GM18517 (cell line): ENCODE measurements at regions not wholly inside any gene's neighbourhood (a gene's known extent, or its start where the extent isn't known, plus 50 kb on each side); places are given as distances from the start of the nearest gene placed in this dataset.
"Not testable (repeated sequence)": the region's sequence is repeated elsewhere in the genome, so short reads cannot be mapped to it uniquely, and the experiment has no call there.

ENCODE experiments used
- ATAC-seq: cut with Tn5 transposase; IDR thresholded peaks from one replicate; pipeline ENCODE4 v1.9.1; 2021; ENCODE audit warnings: mild to moderate bottlenecking, moderate library complexity; ENCODE audit not compliant: unreplicated experiment

DNA sequence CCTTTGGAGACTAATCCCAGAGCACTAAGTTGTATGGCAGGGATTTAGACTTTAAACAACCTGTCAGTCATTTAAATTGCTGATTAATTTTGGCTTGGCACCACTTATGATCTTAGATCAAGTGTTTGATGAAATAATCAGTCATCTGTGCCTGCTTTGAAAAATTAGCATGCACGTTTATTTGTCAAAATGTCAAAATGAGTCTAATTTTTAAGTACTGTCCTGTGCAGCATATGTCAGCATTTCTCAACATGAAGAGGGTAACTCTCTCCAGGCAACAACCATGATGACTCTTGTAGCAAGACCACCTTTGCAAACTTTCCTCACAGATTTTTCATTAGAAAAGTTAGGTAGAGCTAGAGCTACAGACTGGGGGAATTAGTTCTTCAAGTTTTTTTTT lies 155.7 kb upstream of the GJE1 start:
- no peak for ATAC-seq

DNA sequence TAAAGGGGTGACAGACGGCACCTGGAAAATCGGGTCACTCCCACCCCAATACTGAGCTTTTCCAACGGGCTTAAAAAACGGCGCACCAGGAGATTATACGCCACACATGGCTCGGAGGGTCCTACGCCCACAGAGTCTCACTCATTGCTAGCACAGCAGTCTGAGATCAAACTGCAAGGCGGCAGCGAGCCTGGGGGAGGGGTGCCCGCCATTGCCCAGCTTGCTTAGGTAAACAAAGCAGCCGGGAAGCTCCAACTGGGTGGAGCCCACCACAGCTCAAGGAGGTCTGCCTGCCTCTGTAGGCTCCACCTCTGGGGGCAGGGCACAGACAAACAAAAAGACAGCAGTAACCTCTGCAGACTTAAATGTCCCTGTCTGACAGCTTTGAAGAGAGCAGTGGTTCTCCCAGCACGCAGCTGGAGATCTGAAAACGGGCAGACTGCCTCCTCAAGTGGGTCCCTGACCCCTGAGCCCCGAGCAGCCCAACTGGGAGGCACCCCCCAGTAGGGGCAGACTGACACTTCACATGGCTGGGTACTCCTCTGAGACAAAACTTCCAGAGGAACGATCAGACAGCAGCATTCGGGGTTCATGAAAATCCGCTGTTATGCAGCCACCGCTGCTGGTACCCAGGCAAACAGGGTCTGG lies 162.8 kb upstream of the GJE1 start:
- not testable (repeated sequence) for ATAC-seq

DNA sequence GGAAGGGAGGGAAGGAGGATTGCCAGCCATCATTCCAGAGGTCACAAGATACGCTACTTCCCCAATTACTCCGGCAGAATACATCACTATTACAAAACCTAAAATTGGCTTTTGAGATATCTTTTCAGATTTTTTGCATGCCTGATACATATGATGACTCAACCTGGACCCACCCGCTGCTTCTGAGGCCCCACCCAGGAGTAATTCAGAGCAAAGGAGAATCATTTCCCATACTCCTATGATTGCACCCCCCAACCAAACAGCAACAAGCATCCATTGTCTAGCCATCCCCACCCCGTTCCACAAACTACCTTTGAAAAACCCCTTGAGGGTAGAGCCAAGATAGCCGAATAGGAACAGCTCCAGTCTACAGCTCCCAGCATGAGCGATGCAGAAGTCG lies 163.5 kb upstream of the GJE1 start:
- no peak for ATAC-seq

DNA sequence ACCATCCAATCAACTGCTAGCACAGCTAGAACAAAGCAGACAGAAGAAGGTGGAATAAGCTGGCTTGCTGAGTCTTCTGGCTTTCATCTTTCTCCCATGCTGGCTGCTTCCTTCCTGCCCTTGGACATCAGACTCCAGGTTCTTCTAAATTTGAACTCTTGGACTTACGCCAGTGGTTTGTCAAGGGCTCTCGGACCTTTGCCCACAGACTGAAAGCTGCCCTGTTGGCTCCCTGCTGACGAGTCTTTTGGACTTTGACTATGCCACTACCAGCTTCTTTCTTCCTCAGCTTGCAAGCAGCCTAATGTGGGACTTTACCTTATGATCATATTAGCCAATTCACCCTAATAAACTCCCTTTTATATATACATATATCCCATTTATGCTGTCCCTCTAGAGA lies 164.1 kb upstream of the GJE1 start:
- ATAC-seq: no peak

DNA sequence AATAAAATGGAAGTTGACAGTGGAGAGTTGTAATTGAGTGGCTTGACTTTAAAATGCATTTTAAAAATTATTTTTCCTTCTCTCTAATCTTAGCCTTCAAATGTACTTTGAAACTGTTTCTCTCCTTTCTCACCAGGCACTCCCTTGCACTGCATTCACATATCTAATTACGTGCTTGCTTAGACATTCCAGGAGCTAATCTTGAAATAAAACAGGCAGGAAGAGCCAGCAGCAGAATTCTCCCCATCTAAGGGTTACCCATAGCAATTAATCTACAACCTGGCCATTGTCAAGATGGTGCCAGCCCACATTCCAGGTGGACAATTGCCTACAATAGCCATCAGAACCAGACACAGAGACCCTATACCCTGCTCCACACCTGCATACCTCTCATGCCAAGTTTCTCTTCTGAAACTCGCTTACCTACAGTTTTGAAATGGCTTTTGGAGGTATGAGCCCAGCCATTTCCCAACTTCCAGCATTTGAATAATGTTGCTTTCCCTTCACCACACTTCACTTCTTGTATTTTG lies 167.6 kb upstream of the GJE1 start:
- no peak for ATAC-seq

DNA sequence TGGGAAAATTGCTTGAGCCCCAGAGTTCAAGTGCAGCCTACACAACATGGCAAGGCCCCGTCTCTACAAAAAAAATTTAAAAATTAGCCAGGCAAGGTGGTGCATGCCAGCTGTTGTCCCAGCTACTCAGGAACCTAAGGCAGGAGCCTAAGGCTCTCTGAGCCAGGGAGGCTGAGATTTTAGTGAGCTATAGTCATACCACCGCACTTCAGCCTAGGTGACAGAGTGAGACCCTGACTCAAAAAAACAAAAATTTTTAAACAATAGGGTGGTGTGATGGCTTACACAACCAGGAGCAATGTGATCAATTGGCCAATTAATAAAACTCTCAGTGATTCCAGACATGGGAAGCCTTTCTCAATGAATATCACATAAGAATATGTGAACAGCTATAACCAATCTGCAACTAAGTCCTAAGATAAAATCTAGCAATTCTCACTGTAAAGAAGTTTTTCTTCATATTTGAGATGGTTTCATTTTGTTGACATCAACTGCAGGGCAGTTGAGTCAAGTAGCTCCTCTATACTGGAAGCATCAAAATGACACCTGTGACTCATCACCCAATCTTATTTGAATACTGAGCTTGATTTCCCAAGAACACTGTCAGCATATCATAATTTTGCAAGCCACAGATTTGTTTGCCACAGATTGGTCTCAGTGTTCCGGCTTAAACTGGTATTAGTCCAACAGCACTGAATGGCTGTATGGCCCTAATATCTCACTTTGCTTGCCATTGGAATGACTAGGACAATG lies 169.0 kb upstream of the GJE1 start:
- no peak for ATAC-seq

DNA sequence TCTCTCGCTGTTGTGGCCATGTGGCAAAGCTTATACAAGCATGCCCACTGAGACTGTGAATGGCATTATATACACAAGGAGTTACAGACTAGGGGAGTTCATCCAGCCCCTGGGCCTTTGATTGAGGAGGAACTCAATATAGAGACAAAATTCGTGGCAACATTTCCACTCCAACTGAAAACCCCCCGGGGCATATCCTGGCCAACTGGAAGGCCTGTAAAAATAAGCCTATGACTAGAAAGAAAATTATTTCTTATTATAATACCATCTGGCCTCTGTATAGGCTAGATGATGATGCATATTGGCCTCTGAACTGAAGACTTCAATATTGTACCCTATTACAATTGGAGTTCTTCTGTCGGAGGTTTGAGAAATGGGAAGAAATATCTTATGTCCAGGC lies 175.5 kb upstream of the GJE1 start:
- ATAC-seq: no peak

DNA sequence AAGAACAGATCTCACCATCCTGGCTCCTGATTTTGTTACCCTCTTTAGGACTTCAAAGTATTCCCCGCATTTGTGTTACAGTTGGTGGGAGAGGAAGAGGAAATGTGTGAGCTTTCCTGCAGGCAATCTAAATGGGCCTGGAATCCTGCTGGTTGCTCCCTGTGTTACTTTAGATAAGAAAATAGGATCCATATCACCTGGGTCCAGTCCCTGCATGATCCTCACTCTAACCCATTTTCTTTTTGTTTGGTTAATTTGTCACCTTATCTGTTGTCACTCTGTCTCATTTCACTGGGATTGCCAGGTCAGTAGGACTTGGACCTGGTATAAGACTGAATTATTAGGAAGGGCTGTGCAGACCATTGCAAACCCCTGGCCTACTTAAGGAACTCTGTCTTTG lies 175.9 kb upstream of the GJE1 start:
- no peak for ATAC-seq

DNA sequence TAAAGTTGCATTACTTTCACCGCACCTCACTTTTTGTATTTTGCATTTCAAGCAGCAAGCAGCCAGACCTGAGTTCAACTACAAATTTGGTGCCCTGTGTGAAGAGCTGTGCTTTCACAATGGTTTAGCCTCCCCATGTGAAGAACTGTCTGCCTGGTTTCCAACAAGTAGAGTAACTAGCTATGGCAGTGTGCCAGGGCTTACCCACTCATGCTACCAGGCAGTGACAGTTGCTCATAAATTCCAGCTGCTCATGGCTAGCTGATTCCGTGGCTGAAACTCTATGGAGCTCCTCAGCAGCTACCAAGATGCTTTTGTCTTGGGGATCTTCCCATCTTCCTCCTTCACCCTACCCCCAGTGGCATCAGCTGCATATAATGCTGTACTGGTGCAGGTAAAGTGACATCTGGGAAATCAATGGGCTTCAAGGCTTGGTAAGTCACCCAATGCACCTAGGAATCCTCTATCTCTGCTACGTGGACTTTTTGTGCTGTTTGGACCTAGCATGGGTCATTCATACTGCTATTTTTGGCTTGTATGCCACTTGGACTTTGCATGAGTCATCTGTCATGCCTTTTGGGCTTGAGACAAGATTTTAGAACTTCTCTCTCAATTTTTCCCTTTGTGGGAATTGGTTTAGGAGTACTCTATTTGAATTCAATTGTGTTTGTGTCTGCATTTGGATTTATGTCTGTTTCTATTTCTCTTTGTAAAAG lies 176.5 kb upstream of the GJE1 start:
- no peak for ATAC-seq

DNA sequence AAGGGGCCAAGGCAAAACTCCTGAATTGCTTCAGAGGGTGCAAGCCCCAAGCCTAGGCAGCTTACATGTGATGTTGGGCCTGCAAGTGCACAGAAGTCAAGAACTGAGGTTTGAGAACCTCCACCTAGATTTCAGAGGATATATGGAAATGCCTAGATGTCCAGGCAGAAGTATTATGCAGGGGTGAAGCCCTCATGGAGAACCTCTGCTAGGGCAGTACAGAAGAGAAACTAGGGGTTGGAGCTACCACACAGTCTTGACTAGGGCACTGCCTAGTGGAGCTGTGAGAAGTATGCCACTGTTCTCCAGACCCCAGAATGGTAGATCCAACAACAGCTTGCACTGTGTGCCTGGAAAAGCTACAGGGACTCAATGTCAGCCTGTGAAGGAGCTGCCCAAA lies 179.7 kb upstream of the GJE1 start:
- no peak for ATAC-seq

DNA sequence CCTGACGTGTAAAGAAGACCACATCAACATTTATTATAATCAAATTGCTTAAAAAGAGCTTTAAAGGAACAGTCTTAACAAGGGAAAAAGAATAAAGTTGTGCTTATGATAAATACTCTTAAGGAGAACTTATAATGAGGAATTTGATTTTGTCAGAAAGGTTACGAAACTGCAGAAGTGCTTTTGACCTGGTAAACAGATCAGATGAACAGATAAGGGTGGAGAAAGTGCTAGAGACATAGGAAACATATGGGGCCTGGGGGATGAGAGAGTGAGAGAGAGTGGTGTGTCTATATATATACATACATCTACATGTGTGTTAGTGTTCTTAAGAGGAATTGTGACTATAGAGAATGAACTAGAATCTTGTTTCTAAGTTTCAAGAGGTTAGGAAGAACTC lies 186.2 kb upstream of the GJE1 start:
- ATAC-seq: no peak

DNA sequence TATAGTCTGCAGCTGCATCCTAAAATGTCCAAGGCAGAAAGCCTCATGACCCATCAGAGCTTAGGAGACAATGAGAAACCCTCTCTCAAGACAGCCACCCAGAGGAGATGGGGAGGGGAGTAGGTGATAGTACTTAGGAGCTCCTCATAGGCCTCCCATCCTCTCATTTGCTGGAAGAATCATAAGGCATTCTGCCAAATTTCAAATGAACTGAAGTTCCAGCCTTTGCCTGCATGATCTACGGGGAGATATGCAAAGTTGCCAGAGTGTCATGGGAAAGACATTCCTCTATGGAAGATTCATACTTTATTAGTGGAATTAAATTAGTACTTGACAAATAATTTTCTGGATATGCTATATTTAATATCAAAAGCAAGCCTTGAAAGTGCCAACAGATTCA lies 194.1 kb upstream of the GJE1 start:
- no peak for ATAC-seq

DNA sequence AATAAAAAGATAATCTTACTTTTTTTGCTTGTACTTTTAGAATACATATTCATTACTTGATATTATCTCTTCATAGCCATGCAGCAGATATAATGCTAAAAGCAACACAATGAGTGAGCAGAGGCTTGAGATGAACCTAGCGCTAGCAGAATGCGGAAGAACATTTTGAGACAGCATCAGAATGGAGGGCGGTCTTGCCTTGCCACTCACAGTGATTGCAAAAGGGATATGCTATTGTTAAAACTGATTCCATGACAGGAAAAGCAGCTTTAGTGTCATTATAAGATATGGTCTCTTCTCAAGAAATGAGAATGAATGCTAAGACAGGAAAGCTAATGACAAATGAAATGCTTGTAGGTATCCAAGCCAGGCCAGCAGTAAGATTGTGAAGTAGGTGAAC lies 200.0 kb upstream of the GJE1 start:
- no peak for ATAC-seq

DNA sequence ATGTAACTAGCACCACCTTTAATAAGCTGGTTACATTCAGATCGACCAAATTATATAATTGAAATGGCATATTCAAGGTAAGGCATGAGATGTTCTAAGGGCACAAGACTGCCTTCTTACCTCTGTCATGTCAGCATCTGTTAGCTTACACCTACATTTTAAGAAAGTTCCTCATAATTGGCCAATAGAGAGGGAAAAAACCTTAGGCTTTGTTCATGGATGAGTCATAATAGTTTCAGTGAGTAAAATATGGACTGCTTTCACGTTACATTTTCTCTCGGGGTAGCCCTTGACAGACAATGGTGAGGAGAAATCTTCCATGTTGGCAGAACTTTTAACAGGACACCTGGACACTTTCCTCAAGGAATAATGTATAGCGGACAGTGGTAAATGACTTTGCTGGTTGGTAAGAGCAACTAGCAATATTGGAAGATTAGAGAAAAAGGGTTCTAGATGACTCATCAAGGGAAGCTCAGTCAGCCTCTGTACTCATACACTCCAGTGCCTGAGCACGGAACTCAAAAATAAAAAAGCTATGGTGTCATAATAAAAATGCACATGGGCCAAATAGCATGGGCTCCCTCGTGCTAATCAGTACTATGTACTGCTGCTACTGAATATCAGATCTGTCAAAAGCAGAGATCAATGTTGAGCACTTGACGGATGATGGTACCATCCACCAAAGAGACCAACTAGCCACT lies 206.4 kb upstream of the GJE1 start:
- peak; percentile 65 for ATAC-seq

DNA sequence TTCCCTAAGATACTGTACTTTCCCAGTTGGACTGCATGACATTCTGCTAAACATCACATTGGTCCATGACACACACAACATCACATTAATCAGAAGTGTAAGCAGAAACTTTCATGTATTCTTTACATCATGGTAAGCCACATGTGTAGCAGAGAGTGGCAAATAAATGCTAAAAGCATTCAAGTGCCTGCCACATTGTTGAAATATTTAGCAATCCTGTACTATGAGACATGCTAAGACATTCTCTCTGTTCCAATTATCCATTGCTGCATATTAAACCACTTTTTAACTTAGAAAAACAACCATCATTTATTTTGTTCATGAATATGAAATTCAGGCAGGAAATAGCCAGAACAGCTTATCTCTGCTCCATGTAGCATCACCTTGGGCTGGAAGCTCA lies 207.7 kb upstream of the GJE1 start:
- no peak for ATAC-seq

DNA sequence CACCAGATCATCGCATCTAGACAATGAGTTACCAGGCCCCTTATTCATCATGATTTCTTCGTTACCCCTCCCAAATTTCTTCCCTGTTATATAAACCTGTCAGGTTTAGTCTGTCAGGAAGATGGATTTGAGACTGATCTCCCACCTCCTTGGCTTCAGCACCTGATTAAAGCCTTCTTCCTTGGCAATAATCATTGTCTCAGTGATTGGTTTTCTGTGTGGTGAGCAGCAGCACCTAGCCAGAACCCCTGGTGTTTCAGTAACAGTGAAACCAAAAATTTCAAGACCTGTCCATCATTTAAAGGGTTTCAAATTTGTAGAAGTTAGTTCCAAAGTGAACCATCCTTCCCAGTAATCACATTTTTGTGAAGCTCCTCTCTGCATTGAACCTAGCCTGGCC lies 209.8 kb upstream of the GJE1 start:
- ATAC-seq: no peak

DNA sequence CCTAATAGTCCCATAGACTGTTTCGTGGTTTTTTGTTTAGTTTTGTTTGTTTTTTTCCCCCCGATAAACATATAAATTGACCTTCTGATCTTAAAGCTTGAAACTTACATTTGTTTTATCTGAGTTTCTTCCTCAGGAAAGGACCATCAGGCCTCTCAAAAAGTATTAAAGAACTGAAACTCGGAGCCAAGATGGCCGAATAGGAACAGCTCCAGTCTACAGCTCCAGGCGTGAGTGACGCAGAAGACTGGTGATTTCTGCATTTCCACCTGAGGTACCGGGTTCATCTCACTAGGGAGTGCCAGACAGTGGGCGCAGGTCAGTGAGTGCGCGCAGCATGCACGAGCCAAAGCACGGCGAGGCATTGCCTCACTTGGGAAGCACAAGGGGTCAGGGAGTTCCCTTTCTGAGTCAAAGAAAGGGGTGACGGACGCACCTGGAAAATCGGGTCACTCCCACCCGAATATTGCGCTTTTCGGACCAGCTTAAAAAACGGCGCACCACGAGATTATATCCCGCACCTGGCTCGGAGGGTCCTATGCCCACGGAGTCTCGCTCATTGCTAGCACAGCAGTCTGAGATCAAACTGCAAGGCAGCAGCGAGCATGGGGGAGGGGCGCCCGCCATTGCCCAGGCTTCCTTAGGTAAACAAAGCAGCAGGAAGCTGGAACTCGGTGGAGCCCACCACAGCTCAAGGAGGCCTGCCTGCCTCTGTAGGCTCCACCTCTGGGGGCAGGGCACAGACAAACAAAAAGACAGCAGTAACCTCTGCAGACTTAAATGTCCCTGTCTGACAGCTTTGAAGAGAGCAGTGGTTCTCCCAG lies 215.8 kb upstream of the GJE1 start:
- not testable (repeated sequence) for ATAC-seq

DNA sequence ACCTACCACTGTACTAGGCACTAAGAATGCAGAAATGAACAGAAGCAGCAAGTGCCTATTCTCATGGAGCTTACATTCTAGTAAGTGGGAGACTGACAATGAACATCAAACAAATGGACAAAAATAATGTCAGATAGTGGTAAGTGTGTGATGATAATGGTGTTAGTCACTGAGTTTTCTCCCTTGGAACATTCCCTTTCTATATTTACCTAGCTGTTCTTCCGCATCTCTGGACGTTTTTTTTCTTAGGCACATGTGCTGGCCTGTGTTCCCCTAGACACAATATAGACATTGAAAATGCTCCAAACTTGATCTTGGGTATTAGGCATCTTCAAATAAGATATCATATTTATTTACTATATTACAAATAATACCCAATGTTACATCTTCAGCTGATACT lies 218.1 kb upstream of the GJE1 start:
- ATAC-seq: no peak

DNA sequence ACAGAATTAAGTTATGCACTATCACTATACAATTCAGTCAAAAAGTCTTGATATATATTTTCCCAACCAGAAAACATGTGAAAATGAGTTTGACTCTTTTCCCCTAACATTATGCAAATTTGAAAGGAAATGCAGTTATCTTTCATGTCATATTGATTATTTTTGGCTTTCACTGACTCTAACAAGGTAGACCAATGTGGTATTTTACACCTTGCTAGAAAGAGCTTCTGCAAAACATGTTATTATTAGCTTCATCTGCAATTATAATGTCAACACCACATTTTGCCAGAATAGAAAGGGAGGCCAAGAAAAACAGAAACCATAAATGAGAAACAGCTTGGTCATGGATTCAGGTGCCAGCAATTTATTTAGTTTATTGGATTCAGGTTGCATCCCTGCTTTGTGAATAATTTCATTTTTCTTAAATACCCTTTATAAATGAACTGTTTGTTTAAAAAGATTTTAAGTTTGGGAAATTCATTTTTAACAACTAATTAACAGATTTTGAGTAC lies 226.1 kb upstream of the GJE1 start:
- ATAC-seq: no peak

DNA sequence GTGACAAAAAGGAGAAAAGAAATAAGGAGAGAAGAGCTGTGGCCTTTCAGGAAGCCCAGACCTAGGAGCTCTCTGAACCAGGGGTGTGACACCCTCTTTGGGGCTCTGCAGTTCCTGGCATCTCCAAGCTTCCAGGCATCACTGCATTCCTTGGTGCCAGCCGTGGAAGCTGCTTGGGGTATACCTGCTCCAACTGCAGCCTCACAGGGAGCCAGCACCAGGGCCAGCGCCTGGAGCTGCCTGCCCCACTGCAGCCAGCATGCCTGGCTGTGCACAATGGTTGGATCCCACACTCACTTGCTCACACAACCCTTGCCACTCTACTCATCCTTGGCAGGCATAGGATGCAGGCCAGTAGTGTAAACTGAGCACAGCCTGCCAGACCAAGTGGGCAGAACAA lies 242.1 kb upstream of the GJE1 start:
- ATAC-seq: no peak
